HG03439 (cell line): ENCODE measurements at regions not wholly inside any gene's neighbourhood (a gene's known extent, or its start where the extent isn't known, plus 50 kb on each side); places are given as distances from the start of the nearest gene placed in this dataset.
"Not testable (repeated sequence)": the region's sequence is repeated elsewhere in the genome, so short reads cannot be mapped to it uniquely, and the experiment has no call there.

Experiments used
- ATAC-seq: cut with Tn5 transposase; IDR thresholded peaks from one replicate; pipeline ENCODE4 v1.9.1; 2021; ENCODE audit warnings: mild to moderate bottlenecking, moderate library complexity; ENCODE audit not compliant: unreplicated experiment

GRCh38 chr7:136266457-136266856, 289.3 kb upstream of the MTPN start:
- ATAC-seq = no peak

- not testable (repeated sequence) for ATAC-seq
Measured at GRCh38 chr7:136264304-136264703, 287.1 kb upstream of the MTPN start.

- ATAC-seq = not testable (repeated sequence)
Measured at GRCh38 chr7:136263112-136263860, 286.1 kb upstream of the MTPN start.

GRCh38 chr7:136260591-136260990, 283.4 kb upstream of the MTPN start:
- not testable (repeated sequence) for ATAC-seq

GRCh38 chr7:136259074-136259473, 281.9 kb upstream of the MTPN start:
- ATAC-seq = no peak

- ATAC-seq = no peak
Measured at GRCh38 chr7:136256491-136256890, 279.3 kb upstream of the MTPN start.

GRCh38 chr7:136254148-136254547, 277.0 kb upstream of the MTPN start:
- no peak for ATAC-seq

GRCh38 chr7:136251826-136252225, 274.7 kb upstream of the MTPN start:
- ATAC-seq = no peak

GRCh38 chr7:136247211-136247610, 270.1 kb upstream of the MTPN start:
- ATAC-seq = no peak

- ATAC-seq = no peak
Measured at GRCh38 chr7:136245327-136246004, 268.3 kb upstream of the MTPN start.

GRCh38 chr7:136234040-136234439, 256.9 kb upstream of the MTPN start:
- ATAC-seq = no peak

- no peak for ATAC-seq
Measured at GRCh38 chr7:136230210-136230609, 253.1 kb upstream of the MTPN start.

GRCh38 chr7:136229790-136230189, 252.6 kb upstream of the MTPN start:
- no peak for ATAC-seq

- ATAC-seq = no peak
Measured at GRCh38 chr7:136228171-136228570, 251.0 kb upstream of the MTPN start.

- no peak for ATAC-seq
Measured at GRCh38 chr7:136214356-136214755, 237.2 kb upstream of the MTPN start.

- ATAC-seq = no peak
Measured at GRCh38 chr7:136213012-136213411, 235.9 kb upstream of the MTPN start.

- ATAC-seq = no peak
Measured at GRCh38 chr7:136210664-136211063, 233.5 kb upstream of the MTPN start.

GRCh38 chr7:136210079-136210478, 232.9 kb upstream of the MTPN start:
- no peak for ATAC-seq

- no peak for ATAC-seq
Measured at GRCh38 chr7:136205956-136206355, 228.8 kb upstream of the MTPN start.

- no peak for ATAC-seq
Measured at GRCh38 chr7:136198168-136198567, 221.0 kb upstream of the MTPN start.

- ATAC-seq = no peak
Measured at GRCh38 chr7:136194878-136195277, 217.7 kb upstream of the MTPN start.

- ATAC-seq = no peak
Measured at GRCh38 chr7:136193940-136194339, 216.8 kb upstream of the MTPN start.
